ENCODE measurements at regions not wholly inside any gene's neighbourhood (a gene's known extent, or its start where the extent isn't known, plus 50 kb on each side); places are given as distances from the start of the nearest gene placed in this dataset.
A peak's percentile ranks its signal among the peaks of the same experiment; 100 is the strongest.

GRCh38 chr5:27477550-27477949 is 439.2 kb upstream of the CDH9 start:
- peaks cover 35% of the 10 kb centered on the region for H3K9me3 ChIP-seq
- no peaks in the 10 kb centered on the region for H4K20me1 ChIP-seq
- H3K9ac ChIP-seq = no peak overlapping the region
- no peak for TF ChIP-seq Cebpa-rat (IDR thresholded peaks at IDR 0.05)
- H3K36me3 ChIP-seq = peaks cover 25% of the 10 kb centered on the region
- no peaks in the 10 kb centered on the region for H3K27me3 ChIP-seq
- no peak overlapping the region for H3K27ac ChIP-seq
- no peak overlapping the region for H3K4me2 ChIP-seq
- no peak overlapping the region for H3K4me3 ChIP-seq
- no peaks in the 10 kb centered on the region; the same call in 1 of the 2 replicates for H3K4me1 ChIP-seq

GRCh38 chr5:27476356-27476988 is 438.1 kb upstream of the CDH9 start:
- Histone ChIP-seq H3K4me3 (no peak overlapping the region; the same call in 1 of the 2 replicates), H3K4me2 (no peak overlapping the region), H4K20me1 (no peaks in the 10 kb centered on the region), H3K4me1 (peaks cover 6% of the 10 kb centered on the region; the same call in 1 of the 2 replicates), H3K9ac (no peak overlapping the region), H3K27ac (no peak overlapping the region), H3K36me3 (peaks cover 25% of the 10 kb centered on the region), H3K9me3 (peaks cover 39% of the 10 kb centered on the region), H3K27me3 (no peaks in the 10 kb centered on the region)
- no peak for TF ChIP-seq Cebpa-rat (IDR thresholded peaks at IDR 0.05)

GRCh38 chr5:27475063-27475462 is 436.7 kb upstream of the CDH9 start:
- peaks cover 25% of the 10 kb centered on the region for H3K36me3 ChIP-seq
- peak overlapping the region; percentile 52; the same call in 1 of the 2 replicates for H3K4me3 ChIP-seq
- no peak overlapping the region for H3K4me2 ChIP-seq
- peaks cover 39% of the 10 kb centered on the region for H3K9me3 ChIP-seq
- H3K4me1 ChIP-seq = peaks cover 6% of the 10 kb centered on the region; the same call in 1 of the 2 replicates
- H3K9ac ChIP-seq = no peak overlapping the region
- H3K27me3 ChIP-seq = no peaks in the 10 kb centered on the region
- H3K27ac ChIP-seq = no peak overlapping the region
- no peaks in the 10 kb centered on the region for H4K20me1 ChIP-seq
- TF ChIP-seq Cebpa-rat (IDR thresholded peaks at IDR 0.05) = no peak

- Histone ChIP-seq H3K4me3 (peak overlapping the region; percentile 52; the same call in 1 of the 2 replicates), H3K27me3 (no peaks in the 10 kb centered on the region), H3K9me3 (peaks cover 39% of the 10 kb centered on the region), H3K4me1 (peaks cover 6% of the 10 kb centered on the region; the same call in 1 of the 2 replicates), H3K36me3 (peaks cover 25% of the 10 kb centered on the region), H3K9ac (no peak overlapping the region), H3K27ac (no peak overlapping the region), H4K20me1 (no peaks in the 10 kb centered on the region), H3K4me2 (no peak overlapping the region)
- no peak for TF ChIP-seq Cebpa-rat (IDR thresholded peaks at IDR 0.05)
These were observed 436.0 kb upstream of the CDH9 start for GRCh38 chr5:27474395-27474794.

- Histone ChIP-seq H3K4me3 (peak overlapping the region; percentile 52; the same call in 1 of the 2 replicates), H4K20me1 (no peaks in the 10 kb centered on the region), H3K4me2 (no peak overlapping the region; the same call in 1 of the 2 replicates), H3K4me1 (peaks cover 6% of the 10 kb centered on the region; the same call in 1 of the 2 replicates), H3K9me3 (peaks cover 39% of the 10 kb centered on the region), H3K36me3 (peaks cover 25% of the 10 kb centered on the region), H3K27ac (no peak overlapping the region), H3K27me3 (no peaks in the 10 kb centered on the region), H3K9ac (no peak overlapping the region)
- no peak for TF ChIP-seq Cebpa-rat (IDR thresholded peaks at IDR 0.05)
These were observed 435.6 kb upstream of the CDH9 start for GRCh38 chr5:27474047-27474309.

DNA sequence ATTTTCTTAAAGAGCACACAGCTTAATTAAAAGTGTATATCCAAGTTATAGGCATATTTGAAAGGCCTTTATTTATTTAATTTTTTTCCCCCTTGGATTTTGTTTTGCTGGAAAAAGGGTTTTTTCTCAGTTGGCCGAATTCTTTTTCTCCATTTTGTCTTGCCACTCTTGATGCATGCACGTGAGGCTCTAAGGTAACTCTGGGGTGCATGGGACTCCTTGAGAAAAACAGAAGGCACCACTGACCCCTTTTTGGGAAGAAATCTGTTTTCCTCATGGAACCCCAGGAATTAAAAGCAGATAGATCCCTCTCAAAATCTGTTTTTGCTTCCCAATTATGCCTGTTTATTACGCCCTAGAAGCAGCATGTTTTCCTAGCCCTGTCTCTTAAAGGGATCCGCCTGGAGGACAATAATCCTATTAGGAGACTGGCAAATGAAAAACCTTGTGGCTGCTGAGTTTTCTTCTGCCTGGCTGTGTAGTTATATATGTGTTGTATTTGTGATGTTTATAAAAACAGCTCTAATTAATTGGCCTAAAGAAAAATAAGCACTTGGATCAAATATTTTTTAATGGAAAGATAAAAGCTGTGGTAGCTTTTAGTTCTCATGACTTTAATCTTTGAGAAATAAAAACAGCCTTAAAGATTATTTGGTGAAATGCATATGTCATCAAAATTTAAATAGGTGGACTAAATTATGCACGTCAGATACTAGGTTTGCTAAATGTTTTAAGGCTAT is 435.1 kb upstream of the CDH9 start:
- peak overlapping the region; percentile 52; the same call in 1 of the 2 replicates for H3K4me3 ChIP-seq
- peak overlapping the region; percentile 39 for H3K4me2 ChIP-seq
- peaks cover 25% of the 10 kb centered on the region for H3K36me3 ChIP-seq
- no peaks in the 10 kb centered on the region for H4K20me1 ChIP-seq
- H3K4me1 ChIP-seq = peaks cover 6% of the 10 kb centered on the region; the same call in 1 of the 2 replicates
- no peaks in the 10 kb centered on the region for H3K27me3 ChIP-seq
- H3K9ac ChIP-seq = no peak overlapping the region
- H3K9me3 ChIP-seq = peaks cover 39% of the 10 kb centered on the region
- H3K27ac ChIP-seq = no peak overlapping the region; the same call in 1 of the 2 replicates
- TF ChIP-seq Cebpa-rat (IDR thresholded peaks at IDR 0.05) = no peak

GRCh38 chr5:27472871-27473270 is 434.5 kb upstream of the CDH9 start:
- Histone ChIP-seq H3K27ac (no peak overlapping the region; the same call in 1 of the 2 replicates), H3K4me3 (peak overlapping the region; percentile 52; the same call in 1 of the 2 replicates), H3K9ac (no peak overlapping the region), H3K4me1 (peaks cover 6% of the 10 kb centered on the region; the same call in 1 of the 2 replicates), H3K4me2 (peak overlapping the region; percentile 39), H3K27me3 (no peaks in the 10 kb centered on the region), H4K20me1 (no peaks in the 10 kb centered on the region), H3K36me3 (peaks cover 25% of the 10 kb centered on the region), H3K9me3 (peaks cover 39% of the 10 kb centered on the region)
- no peak for TF ChIP-seq Cebpa-rat (IDR thresholded peaks at IDR 0.05)

GRCh38 chr5:27472000-27472763 is 433.8 kb upstream of the CDH9 start:
- H3K27ac ChIP-seq = peak overlapping the region; percentile 42; the same call in 1 of the 2 replicates
- H3K9ac ChIP-seq = 0 out of 2 replicates have a peak overlapping the region, but pooled peaks have one; percentile 12
- H3K4me1 ChIP-seq = peaks cover 6% of the 10 kb centered on the region; the same call in 1 of the 2 replicates
- H3K9me3 ChIP-seq = peaks cover 34% of the 10 kb centered on the region
- H3K4me3 ChIP-seq = peak overlapping the region; percentile 52; the same call in 1 of the 2 replicates
- no peaks in the 10 kb centered on the region for H4K20me1 ChIP-seq
- peak overlapping the region; percentile 39; the same call in 1 of the 2 replicates for H3K4me2 ChIP-seq
- H3K27me3 ChIP-seq = no peaks in the 10 kb centered on the region
- peaks cover 19% of the 10 kb centered on the region for H3K36me3 ChIP-seq
- TF ChIP-seq Cebpa-rat (IDR thresholded peaks at IDR 0.05) = no peak

DNA sequence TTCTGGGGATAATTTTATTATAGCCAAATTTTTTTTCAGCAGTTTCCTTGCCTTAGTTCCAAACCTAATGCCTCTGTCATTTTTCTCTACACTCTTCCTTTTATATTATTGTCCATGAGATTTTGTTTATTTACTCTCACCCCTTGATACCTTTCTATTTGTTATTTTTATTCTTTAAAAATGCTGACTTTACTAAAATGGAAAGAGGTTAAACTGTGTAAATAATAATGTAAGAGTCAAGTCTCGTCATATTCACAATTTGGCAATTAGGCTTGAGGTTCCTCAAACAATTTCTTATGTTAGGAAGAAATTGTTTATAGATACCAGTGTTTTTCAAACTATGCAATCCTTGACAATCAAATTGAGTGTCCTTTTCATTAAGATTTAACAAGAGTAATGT is 428.6 kb upstream of the CDH9 start:
- H3K27ac ChIP-seq = no peak overlapping the region
- H3K36me3 ChIP-seq = no peaks in the 10 kb centered on the region
- H3K4me2 ChIP-seq = no peak overlapping the region
- H3K9me3 ChIP-seq = peaks cover 5% of the 10 kb centered on the region; the same call in 1 of the 2 replicates
- no peaks in the 10 kb centered on the region for H3K27me3 ChIP-seq
- H3K4me3 ChIP-seq = no peak overlapping the region
- no peak for TF ChIP-seq Cebpa-rat (IDR thresholded peaks at IDR 0.05)
- H3K4me1 ChIP-seq = peaks cover 33% of the 10 kb centered on the region
- H4K20me1 ChIP-seq = no peaks in the 10 kb centered on the region
- H3K9ac ChIP-seq = no peak overlapping the region

Measured in BLaER1 (cell line).